H1 (cell line): ENCODE measurements at regions not wholly inside any gene's neighbourhood (a gene's known extent, or its start where the extent isn't known, plus 50 kb on each side); places are given as distances from the start of the nearest gene placed in this dataset.

Experiments used
- RXRA ChIP-seq: IDR thresholded peaks from 2 replicates; pipeline ENCODE4 v1.6.1; 2011; ENCODE audit warnings: low read depth, mild to moderate bottlenecking, low read length, moderate library complexity; ENCODE audit not compliant: insufficient read depth

DNA sequence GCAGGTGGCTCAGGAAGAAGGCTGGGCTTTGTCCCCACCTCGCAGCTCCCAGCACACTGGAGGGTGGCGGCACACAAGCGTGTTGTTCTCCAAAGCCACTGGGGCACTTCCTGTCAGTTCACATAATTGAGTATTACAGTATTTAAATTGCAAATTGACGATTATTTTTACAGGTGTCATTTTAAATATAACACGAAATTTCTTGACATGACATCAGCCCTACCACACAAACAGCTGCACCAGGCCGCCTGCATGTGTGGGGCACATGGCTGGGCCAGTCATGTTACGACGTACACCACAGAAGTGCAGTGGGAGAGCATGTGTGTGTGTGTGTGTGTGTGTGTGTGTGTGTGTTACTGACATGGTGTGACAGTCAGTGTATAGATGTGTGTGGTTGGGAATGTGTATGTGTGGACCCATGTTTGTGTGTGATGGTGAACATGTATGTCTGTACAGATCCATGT is 155.6 kb downstream of the TTC32 start (continued):
- TF ChIP-seq RXRA: no peak
